Amygdala (tissue), 56 donors: ENCODE measurements at regions not wholly inside any gene's neighbourhood (a gene's known extent, or its start where the extent isn't known, plus 50 kb on each side); places are given as distances from the start of the nearest gene placed in this dataset.

Source experiments
- DNase-seq, 56 donors: peaks; one replicate each; lab custom pipeline; 2025; lab: John Stamatoyannopoulos, UW

DNA sequence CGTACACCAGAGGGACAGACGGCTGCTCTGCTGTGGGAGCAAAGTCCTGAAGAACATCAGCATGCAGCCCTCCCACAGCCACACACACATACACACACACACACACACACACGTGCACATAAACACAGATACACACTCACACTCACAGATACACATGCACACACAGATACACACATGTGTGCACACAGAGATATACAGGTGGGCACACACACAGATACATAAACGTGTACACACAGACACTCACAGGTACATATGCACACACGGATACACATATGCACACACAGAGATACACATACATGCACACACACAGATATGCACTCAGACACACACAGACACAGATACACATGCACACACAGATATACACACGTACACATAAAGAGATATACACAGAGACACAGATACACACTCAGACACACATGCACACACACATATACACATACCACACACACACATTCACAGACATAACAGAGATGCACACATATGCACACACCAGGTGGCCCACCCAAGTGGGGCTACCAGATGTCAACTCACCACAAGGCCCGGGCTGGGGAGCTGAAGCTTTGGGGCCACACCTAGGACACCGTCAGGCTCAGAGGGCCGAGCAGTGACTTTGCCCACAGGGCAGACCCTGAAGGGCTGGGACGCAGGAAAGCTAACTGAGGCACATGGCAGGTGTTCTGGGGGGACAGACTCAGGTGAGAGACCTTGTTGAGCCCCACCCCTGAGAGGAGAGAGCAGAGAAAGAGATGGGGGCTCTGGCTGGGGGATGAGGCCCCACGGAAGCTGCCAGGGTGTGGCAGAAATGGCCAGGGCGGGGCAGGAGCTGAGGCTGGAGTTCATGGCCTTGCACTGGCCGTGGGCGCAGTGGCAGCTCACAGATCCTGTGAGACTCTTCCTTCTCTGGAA is 148.6 kb upstream of the PPP1R26 start:
- DNase-seq, result no peak

DNA sequence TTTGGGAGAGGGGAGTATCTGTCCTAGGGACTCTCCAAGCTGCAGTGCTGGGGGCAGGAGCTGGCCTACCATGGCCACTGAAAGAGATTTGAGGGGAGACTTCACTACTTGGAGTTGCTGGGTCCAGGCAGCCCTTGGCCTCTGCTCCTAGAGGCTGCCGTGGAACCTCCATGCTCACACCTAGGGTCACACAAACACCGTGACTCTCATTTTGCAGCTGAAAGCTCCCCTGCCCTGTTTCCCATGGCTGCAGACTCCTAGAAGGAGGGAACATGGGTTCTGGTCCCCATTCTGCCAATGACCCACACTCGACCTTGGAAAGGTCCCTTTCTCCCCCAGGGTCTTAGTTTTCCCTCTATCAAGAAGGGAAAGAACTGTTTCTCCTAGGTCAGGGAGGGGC is 147.1 kb upstream of the PPP1R26 start:
- no peak for DNase-seq

DNA sequence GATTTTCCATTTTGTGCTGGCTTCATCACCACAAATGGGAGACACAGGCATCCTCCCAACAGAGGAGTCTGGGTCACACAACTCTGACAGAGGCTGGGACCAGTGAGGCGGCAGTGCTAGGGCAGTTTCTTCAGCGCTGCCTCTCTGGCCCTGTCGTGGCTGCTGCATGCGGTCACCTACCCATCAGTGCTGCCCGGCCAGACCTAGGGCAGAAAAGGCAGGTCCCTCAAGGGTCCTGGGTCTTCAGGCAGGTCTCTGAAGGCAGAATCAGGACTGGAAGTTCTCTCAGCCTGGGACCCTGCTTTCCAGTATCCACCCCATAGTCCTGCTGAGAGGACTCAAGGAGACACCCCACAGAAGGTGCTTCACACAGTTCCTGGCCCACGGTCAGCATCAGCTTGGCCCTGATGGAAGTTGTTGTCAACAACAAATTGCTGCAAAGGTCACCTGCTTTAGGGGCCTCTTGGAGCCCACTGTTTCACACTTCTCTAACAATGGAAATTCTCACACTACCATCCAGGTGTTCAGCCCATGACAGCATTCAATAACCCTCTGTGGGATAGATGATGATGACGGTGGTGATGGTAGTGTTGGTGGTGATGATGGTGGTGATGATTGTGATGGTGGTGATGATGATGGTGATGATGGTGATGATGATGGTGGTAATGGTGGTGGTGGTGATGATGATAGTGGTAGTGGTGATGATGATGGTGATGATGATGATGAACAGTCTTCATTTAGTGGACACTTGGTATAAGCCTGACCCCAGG is 146.4 kb upstream of the PPP1R26 start:
- no peak for DNase-seq

DNA sequence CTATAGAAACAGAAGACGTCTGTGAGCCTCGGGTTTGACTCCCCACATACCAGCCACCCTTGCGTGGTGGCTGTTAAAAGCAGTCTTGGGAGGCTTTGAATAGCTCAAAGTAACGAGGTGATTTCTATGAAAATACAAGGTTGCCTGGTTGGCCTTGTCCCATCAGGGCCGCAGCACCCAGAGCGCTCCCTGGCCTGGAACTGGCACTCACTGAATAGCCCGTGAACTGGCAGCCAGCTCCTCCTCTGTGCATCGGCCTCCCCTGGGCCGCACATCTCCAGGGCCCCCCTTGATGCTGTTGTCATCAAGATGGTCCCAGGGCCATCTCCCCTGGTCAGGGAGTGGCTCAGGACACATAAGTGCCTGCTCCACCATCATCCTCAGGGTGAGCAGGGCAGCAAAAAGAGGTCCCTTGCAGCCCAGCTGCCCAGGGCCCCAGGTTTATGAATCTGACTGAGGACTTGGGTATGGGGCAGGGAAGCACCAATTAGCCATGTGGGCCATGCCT is 144.6 kb upstream of the PPP1R26 start:
- DNase-seq, result no peak

DNA sequence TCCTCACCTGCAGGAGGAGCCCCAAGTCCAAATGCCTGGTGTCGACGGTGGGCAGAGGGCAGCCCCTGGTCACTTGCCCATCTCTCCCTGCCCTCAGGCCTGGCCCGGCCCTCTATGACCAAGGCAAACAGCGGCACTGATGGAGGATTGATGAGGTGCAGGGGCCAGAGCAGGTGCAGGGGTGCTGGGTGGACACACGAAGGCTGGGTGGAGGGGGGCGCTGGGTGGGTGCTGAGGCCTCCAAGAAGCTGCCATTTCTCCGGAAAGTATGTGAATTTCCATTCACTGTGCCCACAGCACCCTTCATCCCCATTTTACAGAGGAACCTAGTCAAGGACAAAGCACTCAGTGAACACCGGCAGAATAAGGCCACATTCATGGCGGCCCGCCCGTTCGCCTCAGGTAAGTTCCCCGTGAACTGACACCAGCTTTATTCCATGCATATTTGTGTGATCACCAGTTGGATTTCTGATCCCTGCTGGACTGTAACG is 143.8 kb upstream of the PPP1R26 start:
- DNase-seq, result no peak

DNA sequence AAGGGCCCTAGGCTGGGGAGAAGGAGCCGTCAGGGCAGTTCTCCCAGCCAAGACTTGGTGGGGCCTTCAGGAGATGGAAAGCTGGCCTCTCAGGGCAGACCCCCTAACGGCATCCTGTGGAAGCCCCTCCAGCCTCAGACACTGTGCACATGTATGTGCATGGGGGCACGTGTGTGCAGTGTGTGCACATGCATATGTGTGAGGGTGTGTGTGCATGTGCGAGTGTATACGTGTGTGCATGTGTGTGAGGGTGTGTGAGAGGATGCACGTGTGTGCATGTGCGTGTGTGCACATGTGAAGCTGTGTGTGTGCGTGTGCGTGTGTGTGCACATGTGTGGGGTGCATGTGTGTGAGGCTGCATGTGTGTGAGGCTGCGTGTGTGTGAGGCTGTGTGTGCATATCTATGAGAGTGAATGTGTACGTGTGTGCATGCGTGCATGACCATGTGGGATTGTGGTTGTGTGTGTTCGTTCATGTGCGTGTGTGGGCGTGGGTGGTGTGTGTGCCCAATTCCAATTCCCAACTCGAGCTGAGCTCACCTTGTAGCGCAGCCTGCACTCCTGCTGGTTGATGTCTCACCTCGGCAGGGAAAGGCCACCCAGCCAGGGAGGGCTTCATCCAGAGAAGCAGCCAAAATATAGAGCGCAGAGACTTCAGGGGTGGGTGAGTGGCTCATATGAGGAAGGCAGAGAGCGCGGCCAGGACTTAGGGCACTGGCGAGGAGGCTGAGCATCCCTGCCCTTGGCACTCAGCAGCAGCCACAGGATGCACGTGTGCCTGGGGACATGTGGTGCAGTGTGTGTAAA is 142.7 kb upstream of the PPP1R26 start:
- DNase-seq, result no peak

DNA sequence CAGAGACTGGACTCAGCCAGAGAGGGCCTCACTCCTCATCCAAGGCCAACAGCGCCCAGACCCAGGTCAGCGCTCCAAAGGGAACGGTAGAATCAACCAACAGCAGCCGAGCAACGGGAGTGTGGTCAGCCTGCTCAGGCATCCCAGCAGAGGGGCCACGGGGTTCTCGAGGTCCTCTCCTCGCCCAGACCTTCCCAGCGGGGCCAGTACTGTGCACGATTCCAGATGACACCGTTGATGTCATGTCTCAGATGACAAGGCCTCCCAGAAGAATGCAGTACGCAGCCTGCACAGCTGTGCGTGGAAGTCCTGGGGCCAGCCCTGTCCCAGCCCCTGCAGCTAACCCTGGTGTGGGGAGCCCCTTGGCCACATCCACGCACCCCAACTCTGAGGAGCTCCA is 141.0 kb upstream of the PPP1R26 start:
- DNase-seq, result no peak

DNA sequence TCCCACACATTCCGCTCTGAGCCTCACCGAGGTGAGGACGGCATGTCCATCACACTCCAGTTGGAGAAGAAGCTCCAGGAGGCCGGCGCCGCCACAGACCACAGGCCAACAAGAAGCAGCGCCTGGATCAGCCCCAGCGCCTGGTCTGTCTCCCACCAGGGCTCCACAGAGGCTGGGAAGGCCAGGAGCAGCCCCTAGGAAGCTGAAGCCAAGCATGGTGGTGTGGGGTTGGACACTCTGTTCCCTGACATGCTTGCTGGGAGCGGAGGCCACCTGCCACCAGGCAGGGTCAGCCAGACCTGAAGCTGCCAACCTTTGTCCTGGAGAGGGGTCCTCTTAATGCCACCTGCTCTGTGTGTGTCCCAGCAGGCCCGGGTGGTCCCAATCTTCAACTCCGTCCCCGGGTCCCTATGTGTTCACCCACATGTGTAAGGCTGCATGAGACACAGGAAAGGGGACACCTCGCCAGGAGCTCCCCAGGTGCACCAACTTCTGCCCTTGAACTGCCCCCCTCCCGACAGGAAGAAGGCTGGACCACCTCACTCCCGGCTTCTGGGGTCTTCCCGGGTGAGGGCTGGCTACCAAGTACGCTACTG is 140.1 kb upstream of the PPP1R26 start:
- DNase-seq, result no peak

DNA sequence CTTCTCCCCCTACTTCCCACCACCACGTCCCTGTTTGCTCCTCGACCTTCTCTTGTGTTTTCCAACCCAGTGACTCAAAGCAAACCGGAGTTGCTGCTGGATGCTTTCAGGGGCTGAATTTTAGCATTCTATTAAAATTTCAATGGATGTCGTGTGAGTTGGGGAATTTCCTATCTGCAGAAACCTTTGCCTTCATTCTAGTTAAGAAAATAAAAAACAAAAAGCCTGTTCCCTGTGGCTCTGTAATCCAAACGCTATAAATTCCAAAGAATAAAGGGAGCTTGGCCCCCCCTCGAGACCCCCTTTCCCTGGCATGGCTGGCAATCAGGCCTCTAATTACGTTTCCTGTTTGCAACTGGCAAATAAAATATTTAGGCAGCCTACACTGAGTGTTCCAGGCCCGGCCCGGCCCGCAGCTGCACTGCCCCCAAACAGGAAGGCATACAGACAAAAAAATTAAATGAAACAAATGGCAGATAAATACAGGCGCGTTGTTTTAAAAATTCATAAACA is 139.4 kb upstream of the PPP1R26 start:
- peak in 2 of 56 donors; percentile 6 to 26 for DNase-seq

DNA sequence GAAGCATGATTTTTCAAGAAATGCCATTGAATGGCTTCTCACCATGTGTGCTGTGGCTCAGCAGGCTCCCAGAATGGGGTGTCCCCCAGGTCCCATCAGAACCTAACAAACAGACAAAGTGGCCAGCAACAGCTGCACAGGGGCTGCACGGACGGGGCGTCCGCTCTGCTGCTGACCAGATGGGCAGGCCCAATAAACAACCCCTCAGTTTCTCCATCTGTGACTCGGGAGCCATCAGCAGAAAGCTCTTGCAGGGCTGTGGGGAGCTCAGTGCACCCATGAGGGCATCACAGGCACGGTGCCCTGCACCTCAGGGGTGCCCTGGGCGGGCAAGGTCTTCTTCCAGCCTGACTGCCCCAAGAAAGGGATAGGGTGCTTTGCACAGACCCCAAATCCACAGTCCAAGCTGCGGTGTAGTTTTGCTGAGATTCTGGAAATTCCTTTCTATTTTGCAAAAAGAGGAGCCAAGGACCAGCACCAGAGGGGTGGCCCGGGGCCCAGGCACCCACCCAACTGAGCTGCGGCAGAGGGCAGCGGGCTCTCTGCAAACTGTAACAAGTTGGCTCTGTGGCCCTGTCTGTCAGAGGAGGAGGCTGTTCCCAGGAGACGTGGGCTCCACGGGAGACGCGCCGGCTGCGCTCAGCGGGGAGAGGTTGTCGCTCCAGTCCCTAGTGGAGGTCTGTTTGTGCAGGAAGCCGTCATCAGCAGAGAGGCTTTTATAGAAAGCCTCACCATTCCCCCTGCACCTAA is 138.7 kb upstream of the PPP1R26 start:
- DNase-seq, result no peak

DNA sequence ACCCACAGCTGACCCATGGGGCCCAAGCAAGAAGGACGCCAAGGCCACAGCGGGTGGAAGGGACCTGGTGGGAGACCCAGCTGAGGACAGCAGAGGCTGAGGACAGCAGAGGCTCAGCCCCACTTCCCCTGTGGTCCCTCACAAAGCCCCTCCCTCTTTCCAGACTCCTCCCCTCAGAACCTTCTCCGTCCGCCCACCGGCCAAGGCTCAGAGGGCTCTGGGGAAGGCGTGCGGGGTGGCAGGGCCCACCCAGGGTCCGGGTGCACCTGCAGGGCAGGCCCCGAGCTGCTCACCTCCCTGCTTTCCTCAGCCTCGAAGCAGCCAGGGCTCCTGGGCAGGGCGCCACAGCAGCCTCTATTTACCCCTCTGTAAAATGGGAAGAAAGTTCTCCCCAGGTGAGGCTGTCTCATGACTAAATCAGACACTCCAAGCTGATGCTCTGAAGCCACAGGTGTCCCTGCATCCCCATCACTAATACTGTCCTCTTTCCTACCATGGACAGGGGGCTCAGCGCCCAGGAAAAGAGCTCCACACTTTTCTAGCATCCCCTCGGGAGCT is 137.9 kb upstream of the PPP1R26 start:
- no peak for DNase-seq

DNA sequence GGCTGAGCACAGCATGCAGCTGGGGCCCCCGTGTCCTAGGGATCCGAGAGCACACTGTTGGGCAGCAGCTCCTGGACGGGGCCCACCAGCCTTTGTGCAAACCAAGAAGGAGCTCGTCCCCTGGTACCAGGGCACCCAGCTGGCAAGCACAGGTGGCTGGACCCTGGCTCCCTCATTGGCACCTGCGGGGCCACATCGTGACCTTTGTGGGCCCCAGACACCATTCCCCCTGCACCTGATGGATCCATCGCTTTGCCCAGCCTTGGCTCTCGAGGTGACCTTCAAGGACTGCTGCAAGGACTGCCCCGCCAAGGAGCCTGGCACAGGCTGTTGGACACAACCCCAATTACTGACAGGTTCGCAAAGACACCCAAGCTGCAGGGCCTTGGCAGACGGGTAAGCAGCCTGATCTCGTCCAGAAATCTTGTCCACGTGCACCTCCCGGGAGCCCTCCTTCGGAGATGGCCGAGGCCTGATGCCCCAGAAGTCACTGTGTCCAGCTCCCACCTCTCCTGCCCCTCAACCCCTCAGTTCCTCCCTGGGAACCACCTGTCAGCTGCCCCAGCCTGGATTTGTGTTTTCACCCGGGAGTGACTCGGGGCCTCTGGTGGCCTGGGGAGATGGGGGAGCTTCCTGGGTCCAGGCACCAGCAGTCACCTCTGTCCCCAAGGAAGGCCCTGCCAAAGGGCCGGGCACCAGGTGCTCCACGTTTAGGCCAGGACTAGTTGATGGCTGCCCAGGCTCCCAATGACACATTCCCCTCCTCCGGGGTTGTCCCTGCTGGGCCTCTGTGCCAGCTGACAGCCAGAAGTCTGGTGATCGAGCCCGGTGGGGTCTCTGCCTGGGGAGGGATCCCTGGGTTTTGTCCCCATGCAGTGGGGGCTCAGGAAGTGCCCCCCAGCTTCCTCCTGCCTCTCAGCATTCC is 137.1 kb upstream of the PPP1R26 start:
- no peak for DNase-seq

DNA sequence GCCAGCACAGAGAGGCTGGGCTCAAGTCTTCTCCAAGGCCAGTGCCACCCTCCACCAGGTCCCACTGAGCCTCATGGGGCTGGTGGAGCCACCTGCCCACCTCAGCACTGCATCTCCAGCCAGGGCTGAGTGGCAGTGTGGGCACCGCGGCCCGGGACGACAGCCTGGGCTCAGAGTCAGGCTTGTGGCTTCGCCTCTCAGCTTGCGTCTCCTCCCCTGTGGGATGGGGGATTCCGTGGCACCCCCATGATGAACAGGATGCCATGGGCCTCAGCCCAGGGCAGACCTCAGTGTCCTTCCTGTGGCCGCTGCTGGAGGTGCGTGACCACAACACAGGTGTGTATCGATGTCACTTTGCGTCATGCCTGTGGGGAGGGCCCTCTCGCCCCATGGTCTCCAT is 136.4 kb upstream of the PPP1R26 start:
- no peak for DNase-seq

DNA sequence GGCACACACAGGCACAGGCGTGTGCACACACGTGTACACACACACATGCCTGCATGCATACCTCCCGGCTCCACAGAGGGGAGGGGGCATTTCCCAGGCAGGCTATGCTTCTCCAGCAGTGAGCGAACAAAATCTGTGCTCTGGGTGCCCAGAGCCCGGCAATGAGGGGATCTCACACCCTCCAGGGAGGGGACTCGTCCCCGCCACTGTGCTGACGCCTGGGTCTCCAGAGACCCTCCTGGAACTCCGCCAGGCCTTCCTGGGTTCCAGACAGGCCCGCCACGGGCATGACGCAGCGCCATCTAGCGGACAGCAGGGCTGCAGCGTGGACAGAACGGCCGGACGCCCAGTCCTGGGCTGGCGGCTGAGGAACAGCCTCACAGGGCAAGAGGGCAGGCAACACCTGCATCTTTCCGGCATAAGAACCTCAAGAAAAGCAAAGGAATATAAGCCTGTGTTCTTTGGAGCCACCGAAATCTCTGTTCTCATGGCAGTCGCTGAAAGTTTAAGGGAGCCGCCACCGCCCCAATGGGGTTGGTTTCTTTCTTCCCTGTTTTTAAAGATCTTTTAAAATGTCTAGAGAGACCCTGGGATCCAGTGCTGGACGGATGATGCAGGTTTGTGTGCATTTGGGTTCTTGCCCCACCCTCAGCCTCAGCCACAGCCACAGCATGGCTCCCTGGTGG is 135.6 kb upstream of the PPP1R26 start:
- peak in 27 of 56 donors; percentile 12 to 75 (median 37) for DNase-seq

DNA sequence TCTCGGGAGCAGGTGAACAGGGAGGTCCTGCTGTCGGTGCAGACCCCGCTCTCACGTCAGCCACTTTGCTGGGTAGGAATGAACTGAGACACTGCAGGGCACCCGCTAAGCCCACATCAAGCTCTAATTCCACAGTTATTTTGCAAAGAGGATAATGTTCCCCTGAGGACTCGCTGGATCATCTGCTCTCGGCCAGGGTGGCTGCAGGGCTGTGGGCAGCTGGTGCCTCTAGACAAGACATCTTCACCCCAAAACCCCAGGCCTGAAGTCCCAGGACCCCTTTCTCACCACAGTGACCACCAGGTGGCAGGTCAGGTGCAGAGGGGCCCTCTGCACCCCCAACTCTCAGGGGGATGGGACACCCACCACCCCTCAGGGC is 135.1 kb upstream of the PPP1R26 start:
- DNase-seq, result no peak

DNA sequence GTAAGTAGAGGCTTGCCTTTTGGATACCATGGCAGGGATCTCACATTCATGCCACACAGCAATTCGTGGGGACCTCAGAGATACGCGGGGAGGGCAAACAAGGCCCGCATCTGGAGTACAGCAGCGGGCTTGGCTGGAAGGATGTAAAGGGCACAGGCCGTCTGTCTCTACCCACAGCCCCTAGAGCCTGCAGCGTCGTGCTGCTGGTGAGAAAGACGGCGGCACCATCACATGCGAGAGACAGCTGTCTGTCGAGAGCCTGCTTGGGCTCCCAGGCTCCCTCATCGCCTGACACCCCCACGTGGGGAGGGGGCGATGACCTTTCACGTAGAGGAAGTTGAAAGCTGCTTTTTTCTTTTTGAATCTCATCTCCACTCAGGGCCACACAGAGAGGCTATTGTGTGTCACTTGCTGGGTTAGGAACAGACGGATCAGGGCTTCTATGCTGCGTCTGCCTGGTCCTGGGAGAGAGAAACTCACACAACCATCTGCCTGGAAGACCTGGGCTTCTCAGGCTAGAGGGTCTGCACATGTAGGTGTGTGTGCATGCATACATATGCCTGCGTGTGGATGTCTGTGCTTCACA is 134.6 kb upstream of the PPP1R26 start:
- DNase-seq, result no peak
